IPS DF 6.9 (cell line): ENCODE measurements at regions not wholly inside any gene's neighbourhood (a gene's known extent, or its start where the extent isn't known, plus 50 kb on each side); places are given as distances from the start of the nearest gene placed in this dataset.

Experiments
- DNase-seq: peaks from one replicate; pipeline ENCODE4 v3.0.0-alpha.2; 2013; ENCODE audit warnings: low read depth, low spot score
- H3K27ac ChIP-seq: one replicate; pipeline ENCODE4 v1.5.1; 2013; ENCODE audit warnings: low read length, control low read depth
- H3K27me3 ChIP-seq: 2 replicates; pipeline ENCODE4 v1.6.1; 2013; ENCODE audit warnings: mild to moderate bottlenecking, low read length; ENCODE audit not compliant: control insufficient read depth, insufficient read depth
- H3K36me3 ChIP-seq: 2 replicates; pipeline ENCODE4 v1.6.1; 2013; ENCODE audit warnings: low read length; ENCODE audit not compliant: control insufficient read depth, insufficient read depth
- H3K4me1 ChIP-seq: 2 replicates; pipeline ENCODE4 v1.6.1; 2013; ENCODE audit warnings: low read length; ENCODE audit not compliant: control insufficient read depth, insufficient read depth
- H3K4me3 ChIP-seq: 2 replicates; pipeline ENCODE4 v1.5.1; 2013; ENCODE audit warnings: mild to moderate bottlenecking, low read length
- H3K9me3 ChIP-seq: 2 replicates; pipeline ENCODE4 v1.6.1; 2013; ENCODE audit warnings: low read length, inconsistent platforms; ENCODE audit not compliant: control insufficient read depth, insufficient read depth
- WGBS: extraction: QIAGEN DNeasy Blood & Tissue Kit; methylation state at CpG from one replicate; pipeline ENCODE4 v1.1.7; 2013; ENCODE audit warnings: mixed read lengths, missing lambda C conversion rate; ENCODE audit not compliant: insufficient read length, insufficient coverage; 5-methylcytosine and 5-hydroxymethylcytosine counted together

DNA sequence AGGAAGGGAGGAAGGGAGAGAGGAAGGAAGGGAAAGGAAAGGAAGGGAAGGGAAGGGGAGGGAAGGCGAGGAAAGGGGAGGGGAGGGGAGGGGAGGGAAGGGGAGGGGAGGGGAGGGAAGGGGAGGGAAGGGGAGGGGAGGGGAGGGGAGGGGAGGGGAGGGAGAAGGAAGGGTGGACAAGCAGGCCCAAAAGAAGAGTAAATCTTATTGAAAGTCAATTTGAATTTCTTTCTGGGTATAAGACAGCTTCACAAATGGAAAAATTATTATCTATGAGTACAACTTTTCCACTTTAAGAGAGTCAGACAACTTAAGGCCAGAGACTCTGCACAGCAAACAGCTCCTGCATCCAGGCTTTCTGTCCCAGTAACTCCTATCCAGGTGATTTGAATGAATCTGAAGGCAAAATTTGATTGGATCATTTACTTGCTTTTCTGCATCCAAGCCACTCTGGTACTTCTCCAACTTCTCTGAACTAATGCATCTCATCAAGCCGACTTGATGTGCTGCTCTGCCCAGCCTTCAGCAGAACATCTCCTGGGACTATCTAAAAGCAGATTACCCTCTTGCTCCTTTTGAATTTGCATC is 363.4 kb upstream of the KIF2A start:
- no CpG with 5 or more reads among the region's 2 CpGs for WGBS
- Histone ChIP-seq H3K4me3 (no peak overlapping the region), H3K36me3 (no peaks in the 10 kb centered on the region), H3K27ac (no peak overlapping the region), H3K27me3 (no peaks in the 10 kb centered on the region), H3K4me1 (no peaks in the 10 kb centered on the region), H3K9me3 (no peaks in the 10 kb centered on the region)
- no peak for DNase-seq

DNA sequence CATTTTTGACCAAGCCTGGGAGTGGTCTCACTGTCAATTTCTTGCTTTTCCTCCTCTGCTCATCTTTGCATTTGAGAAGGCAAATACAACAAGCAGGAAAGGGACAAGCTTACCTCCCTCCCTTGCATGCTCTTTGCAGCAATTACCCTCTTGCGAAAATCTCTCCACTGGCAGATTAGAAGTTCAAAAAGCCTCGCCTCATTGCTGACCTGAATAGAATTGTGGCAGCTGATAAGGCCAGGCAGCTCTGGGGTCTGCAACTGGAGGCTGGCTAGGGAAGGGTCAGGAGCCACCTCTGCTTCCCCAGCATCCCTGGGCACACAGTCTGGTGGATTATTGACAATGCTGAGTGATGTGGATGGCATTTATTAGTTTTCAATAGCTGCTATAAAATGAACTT is 362.3 kb upstream of the KIF2A start:
- Histone ChIP-seq H3K4me3 (no peak overlapping the region), H3K27me3 (no peaks in the 10 kb centered on the region), H3K4me1 (no peaks in the 10 kb centered on the region), H3K36me3 (no peaks in the 10 kb centered on the region), H3K27ac (no peak overlapping the region), H3K9me3 (no peaks in the 10 kb centered on the region)
- DNase-seq: no peak
- WGBS: no CpG with 5 or more reads among the region's 2 CpGs

DNA sequence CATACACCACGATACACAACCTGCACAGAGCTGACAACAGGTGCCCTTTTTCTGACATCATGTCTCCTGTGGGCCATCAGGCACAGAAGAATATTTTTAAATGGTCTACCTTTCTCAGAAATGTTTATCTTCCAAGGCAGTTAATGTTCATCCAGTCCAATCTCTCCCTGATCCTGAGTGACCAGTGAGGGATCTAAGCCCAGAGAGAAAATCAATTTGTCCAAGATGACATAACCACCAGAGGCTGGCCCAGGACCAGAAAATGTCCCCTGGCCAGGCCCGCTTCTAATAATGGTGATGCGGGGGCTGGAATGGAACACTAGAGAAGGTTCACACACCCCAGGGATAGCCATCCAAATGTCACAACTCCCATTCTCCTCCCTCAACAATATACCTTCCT is 357.9 kb upstream of the KIF2A start:
- no peak overlapping the region for H3K27ac ChIP-seq
- no peaks in the 10 kb centered on the region for H3K27me3 ChIP-seq
- no peak overlapping the region for H3K4me3 ChIP-seq
- DNase-seq: no peak
- no peaks in the 10 kb centered on the region for H3K4me1 ChIP-seq
- no peaks in the 10 kb centered on the region for H3K9me3 ChIP-seq
- H3K36me3 ChIP-seq: no peaks in the 10 kb centered on the region
- no CpG with 5 or more reads among the region's 3 CpGs for WGBS

DNA sequence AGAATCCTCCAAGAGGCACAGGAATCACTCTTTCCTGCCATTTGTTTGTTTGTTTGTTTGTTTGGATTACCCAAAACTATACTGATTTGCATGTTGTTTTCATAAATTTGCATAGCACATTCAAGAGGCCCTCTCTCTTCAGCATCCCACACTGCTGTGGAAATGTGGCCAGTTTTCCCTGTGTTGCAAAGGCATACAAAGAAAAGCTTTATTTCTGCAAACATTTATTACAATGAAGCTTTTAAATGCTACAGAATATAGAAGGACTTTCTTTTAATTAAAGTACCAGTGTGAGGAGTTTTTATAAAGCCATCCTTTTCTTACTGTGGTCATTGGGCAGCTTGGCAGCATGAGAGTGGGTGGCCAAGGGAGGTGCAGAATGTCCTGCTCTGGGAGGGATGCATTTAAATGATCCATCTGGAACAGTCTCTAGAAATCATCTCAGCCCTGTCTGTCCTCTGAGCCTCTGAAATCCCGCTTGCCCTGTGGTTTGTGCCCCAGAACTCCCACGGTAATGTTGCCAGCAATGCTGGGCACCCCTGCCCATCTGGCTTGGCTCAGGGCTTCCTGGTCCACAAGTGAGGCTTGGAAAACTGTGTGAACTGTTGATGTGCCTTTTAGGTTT is 356.8 kb upstream of the KIF2A start:
- Histone ChIP-seq H3K27ac (no peak overlapping the region), H3K9me3 (no peaks in the 10 kb centered on the region), H3K36me3 (no peaks in the 10 kb centered on the region), H3K27me3 (no peaks in the 10 kb centered on the region), H3K4me3 (no peak overlapping the region), H3K4me1 (peaks cover 2% of the 10 kb centered on the region; the same call in 1 of the 2 replicates)
- DNase-seq: no peak
- WGBS: no CpG with 5 or more reads among the region's 2 CpGs

DNA sequence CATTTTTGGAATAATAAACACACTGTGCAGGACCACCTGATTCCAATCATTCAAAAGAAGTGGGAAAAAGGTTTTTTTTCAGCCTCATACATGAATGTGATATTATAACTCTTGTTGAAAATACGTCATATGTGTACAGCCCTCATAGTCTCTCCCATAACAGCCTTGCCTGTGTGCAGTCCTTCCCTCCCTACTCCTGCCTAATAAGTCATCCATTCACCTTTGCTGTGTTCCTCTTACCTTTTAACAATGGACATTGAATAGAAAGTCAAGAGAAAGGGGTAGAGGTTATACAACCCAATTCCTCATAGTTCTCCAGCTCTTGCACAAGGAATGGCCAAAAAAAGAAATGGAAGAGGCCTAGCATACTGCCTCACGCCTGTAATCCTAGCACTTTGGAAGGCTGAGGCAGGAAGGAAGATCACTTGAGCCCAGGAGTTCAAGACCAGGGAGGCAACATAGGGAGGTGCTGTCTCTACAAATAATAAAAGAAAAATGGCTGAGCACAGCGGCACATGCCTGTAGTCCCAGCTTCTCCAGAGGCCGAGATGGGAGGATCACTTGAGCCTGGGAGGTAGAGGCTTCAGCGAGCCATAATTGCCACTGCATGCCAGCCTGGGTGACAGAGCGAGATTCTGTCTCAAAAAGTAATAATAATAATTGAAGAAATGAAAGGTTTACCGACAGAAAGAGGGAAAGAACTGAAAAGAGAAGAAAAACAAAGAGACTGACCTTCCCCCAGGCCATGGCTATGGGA is 356.1 kb upstream of the KIF2A start:
- WGBS: no CpG with 5 or more reads among the region's 7 CpGs
- Histone ChIP-seq H3K9me3 (no peaks in the 10 kb centered on the region), H3K4me3 (no peak overlapping the region)

DNA sequence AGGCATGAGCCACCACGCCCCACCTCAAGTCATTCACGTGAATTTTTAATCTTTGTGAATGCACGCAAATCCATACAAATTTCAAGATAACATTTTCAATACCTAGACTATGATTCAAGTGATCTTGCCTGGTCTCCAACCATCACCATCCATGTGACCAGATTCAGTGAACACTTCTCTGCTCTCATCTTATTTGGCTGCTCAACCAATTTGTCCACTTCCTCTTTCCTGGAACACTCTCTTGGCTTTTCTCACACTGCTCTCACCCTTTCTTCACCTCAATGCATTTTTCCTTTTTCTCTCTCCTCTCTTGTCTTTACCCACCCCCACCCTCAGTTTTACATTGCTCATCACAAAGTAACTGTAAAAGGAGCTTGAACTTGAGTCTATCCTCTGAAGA is 354.7 kb upstream of the KIF2A start:
- Histone ChIP-seq H3K36me3 (no peaks in the 10 kb centered on the region), H3K4me3 (no peak overlapping the region), H3K9me3 (no peaks in the 10 kb centered on the region), H3K4me1 (peaks cover 4% of the 10 kb centered on the region; the same call in 1 of the 2 replicates), H3K27me3 (no peaks in the 10 kb centered on the region), H3K27ac (no peak overlapping the region)
- no peak for DNase-seq
- WGBS: no CpG with 5 or more reads among the region's 3 CpGs

More for the DNA sequence above, 356.1 kb upstream of the KIF2A start:
- Histone ChIP-seq H3K36me3 (no peaks in the 10 kb centered on the region), H3K27me3 (no peaks in the 10 kb centered on the region), H3K4me1 (peaks cover 4% of the 10 kb centered on the region; the same call in 1 of the 2 replicates), H3K27ac (no peak overlapping the region)
- no peak for DNase-seq

DNA sequence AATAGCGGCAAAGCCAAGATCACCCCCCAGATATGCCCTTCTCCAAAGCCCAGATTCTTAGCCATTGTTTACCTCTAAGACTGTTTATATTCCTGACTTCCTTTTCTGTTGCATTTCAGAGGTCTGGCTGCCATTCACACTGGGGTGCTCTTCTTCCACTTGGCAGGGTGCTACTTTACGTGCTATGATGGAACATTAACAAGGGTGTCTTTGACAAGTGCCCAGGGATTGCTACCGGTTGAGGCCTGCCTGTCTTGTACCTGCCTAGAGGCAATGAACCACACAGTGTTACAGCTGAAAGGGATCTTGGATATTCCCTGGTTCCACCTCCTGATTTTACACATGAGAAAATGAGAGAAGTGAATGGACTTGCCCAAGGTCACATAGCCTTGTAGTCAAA is 352.1 kb upstream of the KIF2A start:
- Histone ChIP-seq H3K27me3 (no peaks in the 10 kb centered on the region), H3K9me3 (no peaks in the 10 kb centered on the region), H3K4me1 (peaks cover 4% of the 10 kb centered on the region; the same call in 1 of the 2 replicates), H3K27ac (no peak overlapping the region), H3K36me3 (no peaks in the 10 kb centered on the region), H3K4me3 (no peak overlapping the region)
- DNase-seq: no peak
- no CpG with 5 or more reads among the region's 3 CpGs for whole genome bisulfite sequencing

DNA sequence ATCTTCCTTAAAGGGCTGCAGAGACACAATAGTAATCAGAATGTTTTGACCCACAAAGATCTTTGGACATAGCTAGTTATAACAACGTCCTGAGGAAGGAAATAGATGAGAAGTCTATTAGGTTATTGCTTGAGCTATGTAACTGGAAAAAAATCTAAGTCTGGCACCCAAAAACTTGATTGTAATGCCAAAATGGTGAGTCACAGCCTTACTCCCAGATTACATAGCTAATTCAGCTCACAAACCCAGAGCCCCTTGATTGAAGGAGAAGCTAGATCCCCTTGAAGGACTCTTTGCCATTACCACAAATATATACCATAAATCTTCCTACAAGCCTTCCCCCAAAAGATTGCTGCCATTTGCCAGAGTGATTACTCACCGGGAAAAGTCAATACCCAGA is 341.8 kb upstream of the KIF2A start:
- no CpG with 5 or more reads among the region's 2 CpGs for WGBS
- DNase-seq: no peak
- Histone ChIP-seq H3K36me3 (no peaks in the 10 kb centered on the region), H3K9me3 (no peaks in the 10 kb centered on the region), H3K4me3 (no peak overlapping the region), H3K4me1 (no peaks in the 10 kb centered on the region), H3K27me3 (no peaks in the 10 kb centered on the region), H3K27ac (no peak overlapping the region)

DNA sequence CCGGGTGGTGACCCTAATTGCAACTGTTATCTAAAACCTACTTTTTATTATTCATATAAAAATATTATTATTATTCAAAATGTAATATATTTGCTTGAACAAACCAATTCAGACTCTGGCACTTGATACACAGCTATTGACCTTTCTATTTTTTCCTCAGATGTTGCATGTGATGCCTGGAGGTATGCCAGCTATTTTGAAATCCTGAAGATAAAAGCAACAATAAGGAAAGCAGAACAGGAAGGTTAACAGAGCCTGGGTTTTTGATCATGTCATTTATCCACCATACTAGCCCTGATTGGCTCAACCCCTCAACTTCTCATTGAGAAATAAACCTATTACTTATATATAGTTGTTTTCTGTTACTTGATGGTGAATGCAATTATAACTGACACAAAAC is 340.9 kb upstream of the KIF2A start:
- Histone ChIP-seq H3K27me3 (no peaks in the 10 kb centered on the region), H3K4me1 (no peaks in the 10 kb centered on the region), H3K9me3 (no peaks in the 10 kb centered on the region), H3K27ac (no peak overlapping the region), H3K4me3 (no peak overlapping the region), H3K36me3 (no peaks in the 10 kb centered on the region)
- no peak for DNase-seq
- WGBS: no CpG with 5 or more reads among the region's 1 CpG

DNA sequence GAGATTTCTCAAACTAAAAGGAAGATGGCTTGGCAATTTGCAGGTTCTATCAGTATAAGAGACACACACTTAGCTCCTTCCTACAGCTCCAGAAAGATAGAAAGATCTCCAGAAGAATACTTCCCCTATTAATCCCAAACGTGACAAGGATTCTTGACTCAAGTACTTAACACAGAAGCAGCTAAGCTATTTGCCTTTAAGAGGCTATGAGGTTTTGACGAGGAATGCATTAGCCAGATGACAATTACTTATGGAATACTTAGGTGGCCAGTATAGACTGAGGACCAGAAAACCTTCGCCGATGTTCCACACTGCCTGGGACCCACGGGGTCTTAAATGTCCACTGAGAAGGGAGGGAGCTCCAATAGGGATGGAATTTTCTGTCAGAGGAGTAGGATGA is 340.5 kb upstream of the KIF2A start:
- Histone ChIP-seq H3K27me3 (no peaks in the 10 kb centered on the region), H3K27ac (no peak overlapping the region), H3K4me1 (no peaks in the 10 kb centered on the region), H3K4me3 (no peak overlapping the region), H3K36me3 (no peaks in the 10 kb centered on the region), H3K9me3 (no peaks in the 10 kb centered on the region)
- no CpG with 5 or more reads among the region's 5 CpGs for WGBS
- DNase-seq: no peak
